Fibroblast of lung (primary cell): ENCODE measurements at regions not wholly inside any gene's neighbourhood (a gene's known extent, or its start where the extent isn't known, plus 50 kb on each side); places are given as distances from the start of the nearest gene placed in this dataset.
A peak's percentile ranks its signal among the peaks of the same experiment; 100 is the strongest.

ENCODE experiments used
- DNase-seq, 2 donors: peaks; one replicate each; pipeline versions ENCODE4 v3.0.0 to v3.0.0-alpha.2; 2010; ENCODE audit warnings: low read depth in 2 of 2
- H2AFZ ChIP-seq: 2 replicates; pipeline ENCODE4 v1.5.1; 2012; ENCODE audit warnings: low read length, control low read depth, inconsistent platforms
- H3K27ac ChIP-seq: 2 replicates; pipeline ENCODE4 v1.5.1; 2011; ENCODE audit warnings: low read length, control low read depth; ENCODE audit not compliant: insufficient read depth
- H3K27me3 ChIP-seq: 2 replicates; pipeline ENCODE4 v1.5.1; 2011; ENCODE audit warnings: mild to moderate bottlenecking, low read length; ENCODE audit not compliant: control insufficient read depth, insufficient read depth
- H3K36me3 ChIP-seq: 2 replicates; pipeline ENCODE4 v1.5.1; 2011; ENCODE audit warnings: low read length; ENCODE audit not compliant: control insufficient read depth, insufficient read depth
- H3K4me1 ChIP-seq: 2 replicates; pipeline ENCODE4 v1.5.1; 2011; ENCODE audit warnings: low read length; ENCODE audit not compliant: control insufficient read depth, insufficient read depth; ENCODE audit errors: extremely low read depth
- H3K4me2 ChIP-seq: 2 replicates; pipeline ENCODE4 v1.5.1; 2011; ENCODE audit warnings: low read length, control low read depth; ENCODE audit not compliant: insufficient read depth; ENCODE audit errors: extremely low read depth
- H3K4me3 ChIP-seq, 4 experiments: fragments of 200-600 bp in 1 of 4; sonication (generic) in 1 of 4; replicated peaks in 1 of 4; 2 replicates each; pipeline ENCODE4 v1.5.1; 2011 to 2016; ENCODE audit warnings: low read length in 4 of 4, low read depth in 3 of 4, mild to moderate bottlenecking in 3 of 4, control low read depth in 2 of 4, inconsistent platforms in 1 of 4, mixed read lengths in 1 of 4; ENCODE audit not compliant: insufficient read depth in 1 of 4; ENCODE audit errors: control extremely low read depth in 1 of 4
- H3K79me2 ChIP-seq: 2 replicates; pipeline ENCODE4 v1.5.1; 2012; ENCODE audit warnings: mild to moderate bottlenecking, low read length, inconsistent platforms; ENCODE audit not compliant: control insufficient read depth, insufficient read depth
- H3K9ac ChIP-seq: 2 replicates; pipeline ENCODE4 v1.5.1; 2011; ENCODE audit warnings: mild to moderate bottlenecking, low read length, control low read depth; ENCODE audit not compliant: insufficient read depth
- H3K9me3 ChIP-seq: 2 replicates; pipeline ENCODE4 v1.5.1; 2012; ENCODE audit warnings: low read depth, low read length; ENCODE audit not compliant: control insufficient read depth, insufficient read depth
- H4K20me1 ChIP-seq: 2 replicates; pipeline ENCODE4 v1.5.1; 2011; ENCODE audit warnings: low read length; ENCODE audit not compliant: control insufficient read depth, insufficient read depth; ENCODE audit errors: extremely low read depth
- EZH2 ChIP-seq: IDR thresholded peaks from 2 replicates; pipeline ENCODE4 v1.5.1; 2012; ENCODE audit warnings: low read length, control low read depth, mild to moderate bottlenecking; ENCODE audit errors: missing control alignments
- TF ChIP-seq, protein P1 (sequence below), 2 donors: IDR thresholded peaks in 1 of 2; conservative IDR thresholded peaks in 1 of 2; 1 replicate in 1 of 2; 2 replicates in 1 of 2; pipeline ENCODE4 v1.5.1; 2011 to 2012; ENCODE audit warnings: low read length in 2 of 2, control low read depth in 1 of 2, inconsistent platforms in 1 of 2, low read depth in 1 of 2, mild to moderate bottlenecking in 1 of 2

DNA sequence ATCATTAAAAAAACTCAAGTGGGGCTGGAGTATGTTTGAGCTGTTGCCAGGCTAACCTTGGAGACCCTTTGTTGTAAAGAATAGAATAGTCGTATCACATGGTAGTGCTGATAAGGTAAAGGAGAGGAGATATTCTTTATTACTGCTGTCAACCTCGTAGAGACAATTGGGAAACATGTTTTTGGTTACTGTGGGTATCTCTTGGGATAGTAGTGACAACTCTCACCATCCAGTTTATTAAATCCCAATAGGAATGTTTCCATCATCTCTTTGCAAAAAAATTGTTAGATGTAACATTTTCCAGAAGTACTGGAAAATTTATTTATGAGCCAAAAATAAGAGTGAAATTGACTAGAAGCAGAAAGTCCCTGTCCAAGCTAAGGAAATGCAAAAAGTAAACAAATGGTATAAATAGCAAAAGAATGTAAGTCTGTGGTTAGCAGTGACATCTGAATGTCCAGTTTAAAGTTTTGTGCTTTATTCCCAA is 829.3 kb upstream of the CITED2 start:
- Histone ChIP-seq H3K36me3 (no peaks in the 10 kb centered on the region), H3K79me2 (no peaks in the 10 kb centered on the region), H3K27me3 (no peaks in the 10 kb centered on the region), H3K9me3 (no peaks in the 10 kb centered on the region), H3K4me1 (peaks cover 11% of the 10 kb centered on the region), H3K9ac (no peak overlapping the region), H2AFZ (no peak overlapping the region), H4K20me1 (no peaks in the 10 kb centered on the region), H3K4me2 (peak overlapping the region; percentile 28), H3K27ac (peak overlapping the region; percentile 8), H3K4me3 (no peak overlapping the region)
- DNase-seq = peak; percentile 54 to 77
- no peak for TF ChIP-seq EZH2
- TF ChIP-seq, protein P1, sequence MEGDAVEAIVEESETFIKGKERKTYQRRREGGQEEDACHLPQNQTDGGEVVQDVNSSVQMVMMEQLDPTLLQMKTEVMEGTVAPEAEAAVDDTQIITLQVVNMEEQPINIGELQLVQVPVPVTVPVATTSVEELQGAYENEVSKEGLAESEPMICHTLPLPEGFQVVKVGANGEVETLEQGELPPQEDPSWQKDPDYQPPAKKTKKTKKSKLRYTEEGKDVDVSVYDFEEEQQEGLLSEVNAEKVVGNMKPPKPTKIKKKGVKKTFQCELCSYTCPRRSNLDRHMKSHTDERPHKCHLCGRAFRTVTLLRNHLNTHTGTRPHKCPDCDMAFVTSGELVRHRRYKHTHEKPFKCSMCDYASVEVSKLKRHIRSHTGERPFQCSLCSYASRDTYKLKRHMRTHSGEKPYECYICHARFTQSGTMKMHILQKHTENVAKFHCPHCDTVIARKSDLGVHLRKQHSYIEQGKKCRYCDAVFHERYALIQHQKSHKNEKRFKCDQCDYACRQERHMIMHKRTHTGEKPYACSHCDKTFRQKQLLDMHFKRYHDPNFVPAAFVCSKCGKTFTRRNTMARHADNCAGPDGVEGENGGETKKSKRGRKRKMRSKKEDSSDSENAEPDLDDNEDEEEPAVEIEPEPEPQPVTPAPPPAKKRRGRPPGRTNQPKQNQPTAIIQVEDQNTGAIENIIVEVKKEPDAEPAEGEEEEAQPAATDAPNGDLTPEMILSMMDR (conservative IDR thresholded peaks at IDR 0.05 in 1 of 2, IDR thresholded peaks at IDR 0.05 in 1 of 2; ENCODE audit: low read depth in 1 of 2, low read length in 2 of 2) = no peak

- Histone ChIP-seq H2AFZ (no peak overlapping the region), H3K27ac (no peak overlapping the region), H3K9me3 (no peaks in the 10 kb centered on the region)
These were observed 828.6 kb upstream of the CITED2 start for GRCh38 chr6:140202964-140203515.

DNA sequence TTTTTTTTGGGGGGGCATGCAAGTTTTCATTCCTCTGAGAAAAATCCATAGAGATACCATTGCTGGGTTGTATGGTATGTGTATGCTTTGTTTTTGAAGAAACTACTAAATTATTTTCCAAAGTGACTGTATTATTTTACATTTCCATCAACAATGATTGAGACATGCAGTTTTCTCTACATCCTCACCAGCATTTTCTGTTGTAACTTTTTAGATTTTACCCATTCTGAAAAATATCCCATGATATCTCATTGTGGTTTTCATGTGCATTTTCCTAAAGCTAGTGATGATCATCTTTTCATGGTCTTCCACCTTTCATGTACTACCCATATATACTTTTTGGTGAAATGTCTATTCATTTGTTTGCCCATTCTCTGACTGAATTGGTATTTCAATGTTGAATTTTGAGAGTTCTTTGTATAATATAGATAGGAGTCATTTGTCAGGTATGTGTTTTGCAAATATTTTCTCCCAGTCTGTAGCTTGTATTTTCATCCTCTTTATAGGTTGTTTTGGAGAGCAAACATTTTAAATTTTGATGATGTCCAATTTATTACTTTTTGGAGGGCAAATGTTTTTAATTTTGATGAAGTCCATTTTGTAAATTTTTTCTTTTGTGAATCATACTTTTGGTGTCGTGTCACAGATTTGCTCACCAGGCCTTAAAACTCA is 827.5 kb upstream of the CITED2 start:
- no peak overlapping the region for H2AFZ ChIP-seq
- H3K79me2 ChIP-seq = no peaks in the 10 kb centered on the region
- no peak overlapping the region for H3K9ac ChIP-seq
- peaks cover 11% of the 10 kb centered on the region for H3K4me1 ChIP-seq
- H3K4me3 ChIP-seq = no peak overlapping the region
- no peak for DNase-seq
- no peaks in the 10 kb centered on the region for H4K20me1 ChIP-seq
- no peak overlapping the region for H3K27ac ChIP-seq
- H3K27me3 ChIP-seq = no peaks in the 10 kb centered on the region
- H3K9me3 ChIP-seq = no peaks in the 10 kb centered on the region
- no peak overlapping the region for H3K4me2 ChIP-seq
- no peaks in the 10 kb centered on the region for H3K36me3 ChIP-seq
- no peak for TF ChIP-seq EZH2
- TF ChIP-seq, protein P1 (conservative IDR thresholded peaks at IDR 0.05 in 1 of 2, IDR thresholded peaks at IDR 0.05 in 1 of 2; ENCODE audit: low read depth in 1 of 2, low read length in 2 of 2) = no peak

More at GRCh38 chr6:140202964-140203515, 828.6 kb upstream of the CITED2 start:
- H3K4me2 ChIP-seq = no peak overlapping the region
- no peaks in the 10 kb centered on the region for H3K79me2 ChIP-seq
- DNase-seq = no peak
- H4K20me1 ChIP-seq = no peaks in the 10 kb centered on the region
- H3K36me3 ChIP-seq = no peaks in the 10 kb centered on the region
- H3K9ac ChIP-seq = no peak overlapping the region
- no peaks in the 10 kb centered on the region for H3K27me3 ChIP-seq
- H3K4me3 ChIP-seq = no peak overlapping the region
- H3K4me1 ChIP-seq = peaks cover 11% of the 10 kb centered on the region
- TF ChIP-seq EZH2 = no peak
- TF ChIP-seq, protein P1 (conservative IDR thresholded peaks at IDR 0.05 in 1 of 2, IDR thresholded peaks at IDR 0.05 in 1 of 2; ENCODE audit: low read depth in 1 of 2, low read length in 2 of 2) = no peak
